PC-9 (cell line): ENCODE measurements at regions not wholly inside any gene's neighbourhood (a gene's known extent, or its start where the extent isn't known, plus 50 kb on each side); places are given as distances from the start of the nearest gene placed in this dataset.

ENCODE experiments used
- CTCF ChIP-seq: fragments of 200-600 bp; sonication (generic); conservative IDR thresholded peaks from 2 replicates; pipeline ENCODE4 v1.6.1; 2017; ENCODE audit warnings: mixed run types, antibody characterized with exemption, mild to moderate bottlenecking, moderate library complexity
- EZH2 ChIP-seq: fragments of 200-600 bp; sonication (generic); IDR thresholded peaks from 2 replicates; pipeline ENCODE4 v1.8.0; 2017; ENCODE audit warnings: antibody characterized with exemption, low read depth

GRCh38 chr9:748861-749497 is 92.5 kb upstream of the DMRT1 start:
- TF ChIP-seq CTCF: no peak
- TF ChIP-seq EZH2: no peak
